ENCODE measurements at regions not wholly inside any gene's neighbourhood (a gene's known extent, or its start where the extent isn't known, plus 50 kb on each side); places are given as distances from the start of the nearest gene placed in this dataset.

- in situ Hi-C loops (cut with HindIII; ENCODE audit: extremely low pct_ligation_motif_present, low pct_unique_long_range_greater_than_20kb) (no loop called here), intact Hi-C loops (cut with micrococcal nuclease; ENCODE audit: unreplicated experiment) (no loop called here)
- H3K9ac ChIP-seq (ENCODE audit: insufficient read depth, low read depth, low read length) = no peak overlapping the region
- H3K9me3 ChIP-seq (ENCODE audit: low read length) = peaks cover 77% of the 10 kb centered on the region
- no peak for FAIRE-seq
- no peak for DNase-seq (ENCODE audit: low spot score)
- no peak for ATAC-seq
- no peak overlapping the region for H2AFZ ChIP-seq (ENCODE audit: low read length)
- no peak overlapping the region for H3K27ac ChIP-seq (ENCODE audit: extremely low read length, insufficient read depth, low read length)
- no peak overlapping the region for H3K4me3 ChIP-seq (replicated peaks in 1 of 3; ENCODE audit: insufficient read depth in 1 of 3, low read depth in 2 of 3, low read length in 3 of 3)
- no peak overlapping the region for H3K4me2 ChIP-seq (ENCODE audit: low read depth, low read length)
- no peaks in the 10 kb centered on the region for H3K4me1 ChIP-seq (ENCODE audit: insufficient read depth, low read length)
- CTCF ChIA-PET (ENCODE audit: low intra/inter-chr PET ratio, low total read pairs) = no interaction called here
- no peaks in the 10 kb centered on the region for H3K79me2 ChIP-seq (ENCODE audit: insufficient read depth, low read length)
- H3K36me3 ChIP-seq (replicated peaks in 1 of 2; ENCODE audit: control insufficient read depth in 1 of 2, insufficient read depth in 2 of 2, low read length in 2 of 2) = no peaks in the 10 kb centered on the region
- BruUV-seq (replicated peaks) = no TSS peak
- POLR2A ChIA-PET = no interaction called here
- no peaks in the 10 kb centered on the region for H3K27me3 ChIP-seq (ENCODE audit: control insufficient read depth in 1 of 2, insufficient read depth in 2 of 2, low read length in 2 of 2)
- H4K20me1 ChIP-seq (ENCODE audit: insufficient read depth, low read length) = no peaks in the 10 kb centered on the region
- 28% methylated on average over 3 of the region's 3 CpGs for WGBS (ENCODE audit: low lambda C conversion rate)
- TF ChIP-seq ZNF383 (CRISPR knock-in tag; IDR thresholded peaks at IDR 0.05; ENCODE audit: borderline replicate concordance) (no peak), ZNF281 (CRISPR knock-in tag; IDR thresholded peaks at IDR 0.05; ENCODE audit: borderline replicate concordance) (no peak), MLXIP (CRISPR knock-in tag; IDR thresholded peaks at IDR 0.05; ENCODE audit: borderline replicate concordance) (no peak), POGK (CRISPR knock-in tag; conservative IDR thresholded peaks at IDR 0.05) (no peak), MTA3 (CRISPR knock-in tag; IDR thresholded peaks at IDR 0.05) (no peak), MAFF (IDR thresholded peaks at IDR 0.05; ENCODE audit: low read depth, low read length) (peak; percentile 73), MAFK (conservative IDR thresholded peaks at IDR 0.05 in 1 of 2, IDR thresholded peaks at IDR 0.05 in 1 of 2; ENCODE audit: low read length in 2 of 2) (peak; percentile 52 to 82; a peak in 3 of 4 replicates), FOXK2 (IDR thresholded peaks at IDR 0.05) (no peak), ZNF124 (CRISPR knock-in tag; IDR thresholded peaks at IDR 0.05) (no peak), ZNF10 (CRISPR knock-in tag; IDR thresholded peaks at IDR 0.05; ENCODE audit: borderline replicate concordance, low read depth) (no peak), ZNF691 (CRISPR knock-in tag; IDR thresholded peaks at IDR 0.05; ENCODE audit: borderline replicate concordance, low read depth) (no peak), THRA (CRISPR knock-in tag; IDR thresholded peaks at IDR 0.05; ENCODE audit: borderline replicate concordance) (no peak)
- TF ChIP-seq, protein P1, sequence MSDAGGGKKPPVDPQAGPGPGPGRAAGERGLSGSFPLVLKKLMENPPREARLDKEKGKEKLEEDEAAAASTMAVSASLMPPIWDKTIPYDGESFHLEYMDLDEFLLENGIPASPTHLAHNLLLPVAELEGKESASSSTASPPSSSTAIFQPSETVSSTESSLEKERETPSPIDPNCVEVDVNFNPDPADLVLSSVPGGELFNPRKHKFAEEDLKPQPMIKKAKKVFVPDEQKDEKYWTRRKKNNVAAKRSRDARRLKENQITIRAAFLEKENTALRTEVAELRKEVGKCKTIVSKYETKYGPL (CRISPR knock-in tag; IDR thresholded peaks at IDR 0.05) = no peak
Measured at GRCh38 chr11:37259734-37260133, 661.7 kb upstream of the RAG2 start.

All from HepG2 (cell line).